Skeletal muscle tissue (tissue), 3 donors: ENCODE measurements at regions not wholly inside any gene's neighbourhood (a gene's known extent, or its start where the extent isn't known, plus 50 kb on each side); places are given as distances from the start of the nearest gene placed in this dataset.

ENCODE experiments used
- H3K27ac ChIP-seq: one replicate; pipeline ENCODE4 v1.7.0; 2013; ENCODE audit warnings: mild to moderate bottlenecking, low read depth, low read length, inconsistent platforms
- H3K27me3 ChIP-seq, 3 donors: one replicate each; pipeline ENCODE4 v1.7.0; 2013; ENCODE audit warnings: low read length in 3 of 3; ENCODE audit not compliant: control insufficient read depth in 3 of 3, insufficient read depth in 3 of 3
- H3K36me3 ChIP-seq, 3 donors: one replicate each; pipeline ENCODE4 v1.7.0; 2013; ENCODE audit warnings: low read length in 3 of 3; ENCODE audit not compliant: control insufficient read depth in 3 of 3, insufficient read depth in 3 of 3
- H3K4me1 ChIP-seq, 3 donors: one replicate each; pipeline ENCODE4 v1.7.0; 2013; ENCODE audit warnings: low read length in 3 of 3, mild to moderate bottlenecking in 3 of 3; ENCODE audit not compliant: control insufficient read depth in 3 of 3, insufficient read depth in 3 of 3
- H3K4me3 ChIP-seq, 3 donors: one replicate each; pipeline ENCODE4 v1.7.0; 2013; ENCODE audit warnings: low read length in 3 of 3
- H3K9ac ChIP-seq, 3 donors: one replicate each; pipeline ENCODE4 v1.7.0; 2013; ENCODE audit warnings: low read length in 3 of 3, mild to moderate bottlenecking in 3 of 3, moderate library complexity in 2 of 3, low read depth in 1 of 3
- H3K9me3 ChIP-seq, 3 donors: one replicate each; pipeline ENCODE4 v1.7.0; 2013; ENCODE audit warnings: low read length in 3 of 3; ENCODE audit not compliant: control insufficient read depth in 3 of 3
- donor health status: Osteomylitis.

GRCh38 chr11:26254378-26254777 lies 77.6 kb upstream of the ANO3 start:
- Histone ChIP-seq H3K27me3 (no peaks in the 10 kb centered on the region), H3K36me3 (no peaks in the 10 kb centered on the region), H3K9me3 (no peaks in the 10 kb centered on the region), H3K27ac (no peak overlapping the region), H3K4me1 (no peaks in the 10 kb centered on the region), H3K4me3 (no peak overlapping the region), H3K9ac (no peak overlapping the region)

DNA sequence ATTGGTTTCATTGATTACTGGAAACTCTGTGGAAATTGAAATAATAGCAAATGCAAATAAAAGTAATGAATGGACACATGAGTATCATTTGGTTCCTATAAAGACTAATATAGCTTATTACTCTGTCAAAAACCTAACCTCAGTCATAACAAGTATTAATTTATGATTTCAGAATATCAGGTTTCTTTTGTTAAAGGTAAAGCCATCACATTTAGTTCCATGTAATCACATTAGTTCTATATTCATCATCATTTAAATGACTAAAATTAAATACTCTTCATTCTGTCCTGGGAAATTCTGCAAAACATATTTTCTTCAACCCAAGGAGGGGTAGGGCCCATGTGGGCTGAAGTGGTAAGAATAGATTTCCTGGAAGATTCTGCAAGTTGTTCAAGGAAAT lies 68.2 kb upstream of the ANO3 start:
- Histone ChIP-seq H3K4me3 (no peak overlapping the region), H3K36me3 (no peaks in the 10 kb centered on the region), H3K27ac (no peak overlapping the region), H3K4me1 (no peaks in the 10 kb centered on the region), H3K9me3 (no peaks in the 10 kb centered on the region), H3K9ac (no peak overlapping the region), H3K27me3 (no peaks in the 10 kb centered on the region)

GRCh38 chr11:26264266-26264665 lies 67.7 kb upstream of the ANO3 start:
- Histone ChIP-seq H3K27ac (no peak overlapping the region), H3K36me3 (no peaks in the 10 kb centered on the region), H3K9me3 (no peaks in the 10 kb centered on the region), H3K9ac (no peak overlapping the region), H3K4me3 (no peak overlapping the region), H3K4me1 (no peaks in the 10 kb centered on the region), H3K27me3 (no peaks in the 10 kb centered on the region)

- no peaks in the 10 kb centered on the region for H3K4me1 ChIP-seq
- H3K4me3 ChIP-seq, result no peak overlapping the region
Measured at GRCh38 chr11:26268980-26269660, 62.8 kb upstream of the ANO3 start.

GRCh38 chr11:26271666-26272065 lies 60.3 kb upstream of the ANO3 start:
- H3K27ac ChIP-seq, result no peak overlapping the region
- no peaks in the 10 kb centered on the region for H3K36me3 ChIP-seq
- H3K4me1 ChIP-seq, result no peaks in the 10 kb centered on the region
- no peak overlapping the region for H3K9ac ChIP-seq
- H3K4me3 ChIP-seq, result no peak overlapping the region
- H3K27me3 ChIP-seq, result no peaks in the 10 kb centered on the region
- H3K9me3 ChIP-seq, result no peaks in the 10 kb centered on the region

More at GRCh38 chr11:26268980-26269660, 62.8 kb upstream of the ANO3 start:
- Histone ChIP-seq H3K27me3 (no peaks in the 10 kb centered on the region), H3K36me3 (no peaks in the 10 kb centered on the region), H3K9me3 (no peaks in the 10 kb centered on the region), H3K9ac (no peak overlapping the region), H3K27ac (no peak overlapping the region)

DNA sequence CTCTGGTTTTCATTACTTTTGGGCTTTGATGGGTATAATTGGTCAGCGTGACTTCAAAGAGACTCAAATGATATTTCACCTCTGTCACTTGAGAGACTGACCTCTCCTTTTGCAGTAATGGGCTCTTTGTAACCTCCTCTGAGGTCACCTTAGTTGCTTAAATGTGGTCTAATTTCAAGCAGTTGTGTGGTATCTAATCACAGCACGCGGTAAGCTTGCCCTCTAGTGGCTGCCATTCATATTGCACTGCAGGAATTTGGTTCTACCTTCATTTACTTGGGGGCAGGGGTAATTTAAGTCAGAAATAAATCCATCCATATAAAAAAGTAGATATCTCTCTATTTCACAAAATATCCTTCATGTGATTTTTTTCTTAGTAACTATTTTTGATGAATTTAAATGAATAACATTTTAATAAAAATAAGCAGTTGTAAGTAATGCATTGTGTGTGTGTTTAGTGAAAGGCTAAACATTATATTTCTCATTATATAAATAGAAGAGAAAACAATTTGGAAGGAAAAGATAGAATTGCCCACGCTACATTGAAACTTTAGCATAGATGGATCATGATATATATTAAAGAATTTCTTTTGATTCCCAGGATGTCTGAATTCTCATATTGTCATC lies 55.0 kb upstream of the ANO3 start:
- H3K36me3 ChIP-seq, result no peaks in the 10 kb centered on the region
- no peak overlapping the region for H3K4me3 ChIP-seq
- H3K9me3 ChIP-seq, result no peaks in the 10 kb centered on the region
- no peak overlapping the region for H3K9ac ChIP-seq
- no peak overlapping the region for H3K27ac ChIP-seq
- H3K4me1 ChIP-seq, result no peaks in the 10 kb centered on the region
- H3K27me3 ChIP-seq, result no peaks in the 10 kb centered on the region

DNA sequence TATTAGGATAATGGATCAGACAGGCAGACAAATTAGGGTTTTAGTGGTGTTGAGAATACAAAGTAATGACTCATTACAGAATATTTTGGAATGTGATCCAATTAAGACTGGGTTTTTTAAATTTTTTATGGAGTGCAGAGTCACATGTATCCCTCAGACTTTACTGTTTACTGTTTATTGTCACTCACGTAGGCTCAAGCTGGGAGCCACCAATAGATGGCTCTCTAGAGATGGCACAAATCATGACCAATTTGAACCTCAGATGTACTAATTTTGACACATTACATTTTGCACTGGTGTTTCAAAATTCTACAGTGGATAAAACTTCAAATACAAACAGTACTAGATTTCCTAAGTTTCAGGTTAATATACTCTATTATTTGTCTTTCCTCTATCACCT lies 53.6 kb upstream of the ANO3 start:
- Histone ChIP-seq H3K4me1 (no peaks in the 10 kb centered on the region), H3K27me3 (no peaks in the 10 kb centered on the region), H3K9me3 (no peaks in the 10 kb centered on the region), H3K36me3 (no peaks in the 10 kb centered on the region), H3K27ac (no peak overlapping the region), H3K9ac (no peak overlapping the region), H3K4me3 (no peak overlapping the region)
